ENCODE measurements at regions not wholly inside any gene's neighbourhood (a gene's known extent, or its start where the extent isn't known, plus 50 kb on each side); places are given as distances from the start of the nearest gene placed in this dataset.

DNA sequence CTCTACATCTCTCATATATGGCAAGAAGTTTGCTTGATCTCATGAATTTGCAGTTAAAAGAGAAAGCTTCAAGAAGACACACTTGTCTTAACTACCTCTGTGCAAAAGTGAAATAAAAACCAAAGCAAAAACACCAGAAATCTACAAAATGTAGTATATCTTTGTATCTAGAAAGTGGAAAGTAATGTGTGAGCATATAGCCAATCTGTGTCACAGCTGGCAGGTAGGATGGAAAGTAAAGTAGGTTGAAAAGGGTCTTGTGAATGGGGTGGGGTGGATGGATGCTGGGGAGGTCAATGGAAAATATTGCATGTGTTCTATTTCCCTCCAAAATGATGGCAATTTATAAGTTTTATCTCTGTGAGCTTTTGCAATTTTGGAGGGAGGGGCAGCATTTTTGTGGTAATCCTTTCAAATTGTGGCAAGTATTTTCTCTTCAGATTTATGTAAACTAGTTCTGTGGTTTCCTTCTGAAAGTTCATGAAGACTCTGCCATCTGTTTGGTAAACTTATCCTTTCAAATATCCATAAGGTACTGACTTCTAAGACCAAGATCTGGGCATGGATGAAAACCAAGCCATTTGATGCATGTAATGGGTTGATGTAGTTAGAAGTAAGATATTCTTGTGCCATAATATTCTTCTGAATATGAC lies 215.9 kb upstream of the GIMD1 start:
- no peaks in the 10 kb centered on the region for H3K27me3 ChIP-seq (ENCODE audit: control insufficient read depth in 2 of 2, insufficient read depth in 2 of 2, low read length in 2 of 2)
- intact Hi-C loops (cut with micrococcal nuclease), result no loop called here
- Mint-ChIP-seq H3K4me3 (no peak overlapping the region), H3K9me3 (peaks cover 0 to 2% (median 0%) of the 10 kb centered on the region in 7 donors), H3K27me3 (ENCODE audit: low read depth in 3 of 3) (peaks cover 0 to 1% (median 0%) of the 10 kb centered on the region in 3 donors), H3K4me1 (no peaks in the 10 kb centered on the region), H3K36me3 (no peaks in the 10 kb centered on the region), H3K27ac (no peak overlapping the region)
- TF ChIP-seq, protein P1, sequence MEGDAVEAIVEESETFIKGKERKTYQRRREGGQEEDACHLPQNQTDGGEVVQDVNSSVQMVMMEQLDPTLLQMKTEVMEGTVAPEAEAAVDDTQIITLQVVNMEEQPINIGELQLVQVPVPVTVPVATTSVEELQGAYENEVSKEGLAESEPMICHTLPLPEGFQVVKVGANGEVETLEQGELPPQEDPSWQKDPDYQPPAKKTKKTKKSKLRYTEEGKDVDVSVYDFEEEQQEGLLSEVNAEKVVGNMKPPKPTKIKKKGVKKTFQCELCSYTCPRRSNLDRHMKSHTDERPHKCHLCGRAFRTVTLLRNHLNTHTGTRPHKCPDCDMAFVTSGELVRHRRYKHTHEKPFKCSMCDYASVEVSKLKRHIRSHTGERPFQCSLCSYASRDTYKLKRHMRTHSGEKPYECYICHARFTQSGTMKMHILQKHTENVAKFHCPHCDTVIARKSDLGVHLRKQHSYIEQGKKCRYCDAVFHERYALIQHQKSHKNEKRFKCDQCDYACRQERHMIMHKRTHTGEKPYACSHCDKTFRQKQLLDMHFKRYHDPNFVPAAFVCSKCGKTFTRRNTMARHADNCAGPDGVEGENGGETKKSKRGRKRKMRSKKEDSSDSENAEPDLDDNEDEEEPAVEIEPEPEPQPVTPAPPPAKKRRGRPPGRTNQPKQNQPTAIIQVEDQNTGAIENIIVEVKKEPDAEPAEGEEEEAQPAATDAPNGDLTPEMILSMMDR (IDR thresholded peaks at IDR 0.05), result no peak
- no peak overlapping the region for H3K9ac ChIP-seq (ENCODE audit: insufficient read depth, low read length, poor library complexity, severe bottlenecking)
- H3K79me2 ChIP-seq (ENCODE audit: insufficient read depth, low read length), result no peaks in the 10 kb centered on the region
- no peak for DNase-seq
- H3K27ac ChIP-seq (ENCODE audit: low read depth in 1 of 2, low read length in 2 of 2), result no peak overlapping the region
- H3K4me3 ChIP-seq (replicated peaks in 1 of 3; ENCODE audit: low read depth in 2 of 3, low read length in 3 of 3), result no peak overlapping the region
- H4K20me1 ChIP-seq (ENCODE audit: insufficient read depth, low read length), result no peaks in the 10 kb centered on the region
- no peaks in the 10 kb centered on the region for H3K36me3 ChIP-seq (replicated peaks in 1 of 2; ENCODE audit: control insufficient read depth in 1 of 2, insufficient read depth in 2 of 2, low read length in 2 of 2)
- no peak overlapping the region for H3K4me2 ChIP-seq (replicated peaks; ENCODE audit: extremely low read depth, low read length, poor library complexity, severe bottlenecking)
- no peaks in the 10 kb centered on the region for H3K9me3 ChIP-seq (replicated peaks in 1 of 2; ENCODE audit: control insufficient read depth in 1 of 2, insufficient read depth in 1 of 2, low read length in 2 of 2)
- no peak overlapping the region for H2AFZ ChIP-seq (ENCODE audit: insufficient read depth, low read depth, low read length, poor library complexity, severe bottlenecking)
- H3K4me1 ChIP-seq (ENCODE audit: control insufficient read depth in 1 of 2, insufficient read depth in 2 of 2, low read length in 2 of 2), result no peaks in the 10 kb centered on the region

DNA sequence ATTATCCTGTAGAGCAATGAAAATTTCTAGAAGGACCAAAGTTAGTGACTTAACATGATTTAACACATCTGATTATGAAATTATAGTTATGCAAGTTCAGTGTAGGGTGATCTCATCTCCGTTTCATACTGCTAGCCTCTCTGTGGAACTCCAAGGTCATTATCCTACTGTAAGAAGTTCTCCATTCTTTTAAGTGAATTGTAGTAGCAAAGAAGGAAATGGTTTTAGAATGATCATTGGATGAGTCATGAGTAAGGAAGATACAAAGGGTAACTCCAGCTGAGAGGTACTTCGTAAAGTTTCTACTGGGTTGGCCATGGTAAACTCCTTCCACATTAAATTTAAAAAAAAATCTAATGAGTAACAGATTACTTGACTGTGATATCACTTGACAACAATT lies 215.0 kb upstream of the GIMD1 start:
- no CpG with 5 or more reads among the region's 2 CpGs for WGBS (ENCODE audit: insufficient coverage)
- Histone ChIP-seq H3K4me1 (ENCODE audit: control insufficient read depth in 1 of 2, insufficient read depth in 2 of 2, low read length in 2 of 2) (no peaks in the 10 kb centered on the region), H3K27ac (ENCODE audit: low read depth in 1 of 2, low read length in 2 of 2) (no peak overlapping the region), H4K20me1 (ENCODE audit: insufficient read depth, low read length) (no peaks in the 10 kb centered on the region), H3K9me3 (replicated peaks in 1 of 2; ENCODE audit: control insufficient read depth in 1 of 2, insufficient read depth in 1 of 2, low read length in 2 of 2) (no peaks in the 10 kb centered on the region), H3K4me3 (replicated peaks in 1 of 3; ENCODE audit: low read depth in 2 of 3, low read length in 3 of 3) (no peak overlapping the region), H2AFZ (ENCODE audit: insufficient read depth, low read depth, low read length, poor library complexity, severe bottlenecking) (no peak overlapping the region), H3K27me3 (ENCODE audit: control insufficient read depth in 2 of 2, insufficient read depth in 2 of 2, low read length in 2 of 2) (no peaks in the 10 kb centered on the region), H3K79me2 (ENCODE audit: insufficient read depth, low read length) (no peaks in the 10 kb centered on the region), H3K36me3 (replicated peaks in 1 of 2; ENCODE audit: control insufficient read depth in 1 of 2, insufficient read depth in 2 of 2, low read length in 2 of 2) (no peaks in the 10 kb centered on the region), H3K9ac (ENCODE audit: insufficient read depth, low read length, poor library complexity, severe bottlenecking) (no peak overlapping the region), H3K4me2 (replicated peaks; ENCODE audit: extremely low read depth, low read length, poor library complexity, severe bottlenecking) (no peak overlapping the region)
- no peak overlapping the region for H3K27ac Mint-ChIP-seq
- intact Hi-C loops (cut with micrococcal nuclease), result no loop called here
- H3K4me1 Mint-ChIP-seq, result no peaks in the 10 kb centered on the region
- TF ChIP-seq, protein P1 (IDR thresholded peaks at IDR 0.05), result no peak
- no peak overlapping the region for H3K4me3 Mint-ChIP-seq
- H3K27me3 Mint-ChIP-seq (ENCODE audit: low read depth in 3 of 3), result peaks cover 0 to 1% (median 0%) of the 10 kb centered on the region in 3 donors
- H3K36me3 Mint-ChIP-seq, result no peaks in the 10 kb centered on the region
- H3K9me3 Mint-ChIP-seq, result no peaks in the 10 kb centered on the region
- peak in 1 of 3 donors; percentile 24 for DNase-seq
